Stomach (tissue), 8 donors: ENCODE measurements at regions not wholly inside any gene's neighbourhood (a gene's known extent, or its start where the extent isn't known, plus 50 kb on each side); places are given as distances from the start of the nearest gene placed in this dataset.

Experiments used
- DNase-seq, 2 donors: peaks; one replicate each; pipeline versions ENCODE4 v3.0.0 to v3.0.0-alpha.2; 2013 to 2019
- H3K27ac ChIP-seq, 5 donors: fragments of 200-600 bp in 4 of 5; sonication (generic) in 4 of 5; one replicate each; pipeline ENCODE4 v1.5.1; 2013 to 2019; ENCODE audit warnings: mild to moderate bottlenecking in 1 of 5, moderate library complexity in 1 of 5
- H3K27me3 ChIP-seq, 3 donors: fragments of 200-600 bp; sonication (generic); one replicate each; pipeline ENCODE4 v1.5.1; 2017 to 2019; ENCODE audit warnings: mixed run types in 1 of 3
- H3K36me3 ChIP-seq, 4 donors: fragments of 200-600 bp; sonication (generic); 1 replicate in 3 of 4; 2 replicates in 1 of 4; pipeline ENCODE4 v1.5.1; 2016 to 2019
- H3K4me1 ChIP-seq, 4 donors: fragments of 200-600 bp; sonication (generic); one replicate each; pipeline ENCODE4 v1.5.1; 2016 to 2019
- H3K4me3 ChIP-seq, 4 donors: fragments of 200-600 bp; sonication (generic) in 3 of 4; one replicate each; pipeline ENCODE4 v1.5.1; 2016 to 2019; ENCODE audit warnings: mild to moderate bottlenecking in 1 of 4
- H3K9me3 ChIP-seq, 4 donors: fragments of 200-600 bp; sonication (generic); one replicate each; pipeline ENCODE4 v1.5.1; 2016 to 2019
- EP300 ChIP-seq: sonication (generic); formaldehyde crosslinking; IDR thresholded peaks from one replicate; pipeline ENCODE4 v1.6.1; 2017; ENCODE audit warnings: antibody characterized with exemption
- POLR2A ChIP-seq, 4 donors: fragments of 450-650 bp; IDR thresholded peaks; one replicate each; pipeline ENCODE4 v1.6.1; 2016; ENCODE audit warnings: antibody characterized with exemption in 4 of 4, control low read depth in 2 of 4, mild to moderate bottlenecking in 1 of 4, moderate library complexity in 1 of 4
- POLR2AphosphoS5 ChIP-seq, 3 donors: sonication (generic); formaldehyde crosslinking; IDR thresholded peaks; one replicate each; pipeline ENCODE4 v1.6.1; 2016; ENCODE audit warnings: antibody characterized with exemption in 3 of 3
- WGBS, 5 donors: extraction: QIAGEN DNeasy Blood & Tissue Kit in 3 of 5; methylation state at CpG; one replicate each; pipeline versions ENCODE4 v1.1.5 to v1.1.7; 2013 to 2018; 5-methylcytosine and 5-hydroxymethylcytosine counted together
- intact Hi-C: fragments of 100-400 bp; cut with DNase I; formaldehyde crosslinking; loops from one replicate; pipeline ENCODE4 v1.15.1; 2023; ENCODE audit warnings: low total_unique reads
- TF ChIP-seq, protein P1 (sequence below), 7 experiments: fragments of 450-650 bp in 4 of 7; fragments of 200-600 bp in 3 of 7; sonication (generic) in 3 of 7; IDR thresholded peaks; one replicate each; pipeline ENCODE4 v1.5.1; 2016 to 2019; ENCODE audit warnings: antibody characterized with exemption in 7 of 7, control low read depth in 2 of 7, mild to moderate bottlenecking in 1 of 7
- donor health status: healthy with polysubstance abuse.
- donor health status: Bipolar disorder and iron deficiency.
- donor health status: healthy.

DNA sequence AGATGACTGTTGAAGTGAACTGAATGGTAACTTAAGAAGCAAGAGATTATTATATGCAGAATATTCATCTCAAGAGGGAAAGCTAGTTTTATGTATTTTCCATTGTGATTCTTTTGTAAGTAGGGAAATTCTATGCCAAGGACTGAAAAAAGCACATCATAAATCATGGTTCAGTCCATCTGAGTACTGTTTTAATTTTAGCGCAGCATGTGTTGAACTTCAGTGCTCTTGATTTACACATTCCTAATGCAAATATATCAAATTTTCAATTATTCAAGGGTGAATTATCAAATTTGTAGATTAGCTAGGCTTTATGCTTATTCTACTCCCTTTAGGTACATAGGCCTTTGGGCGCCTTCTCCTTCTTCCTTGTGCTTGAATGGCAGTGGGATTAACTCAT, 50.3 kb upstream of the TCF12 start:
- Histone ChIP-seq H3K36me3 (no peaks in the 10 kb centered on the region), H3K4me1 (peaks cover 0 to 13% (median 7%) of the 10 kb centered on the region in 4 donors), H3K9me3 (no peaks in the 10 kb centered on the region), H3K27ac (no peak overlapping the region), H3K4me3 (no peak overlapping the region), H3K27me3 (no peaks in the 10 kb centered on the region)
- no peak for DNase-seq
- intact Hi-C loops, result no loop called here
- 80 to 94% (median 90%) methylated on average over 2 of the region's 2 CpGs for WGBS, 5 donors
- TF ChIP-seq, protein P1, sequence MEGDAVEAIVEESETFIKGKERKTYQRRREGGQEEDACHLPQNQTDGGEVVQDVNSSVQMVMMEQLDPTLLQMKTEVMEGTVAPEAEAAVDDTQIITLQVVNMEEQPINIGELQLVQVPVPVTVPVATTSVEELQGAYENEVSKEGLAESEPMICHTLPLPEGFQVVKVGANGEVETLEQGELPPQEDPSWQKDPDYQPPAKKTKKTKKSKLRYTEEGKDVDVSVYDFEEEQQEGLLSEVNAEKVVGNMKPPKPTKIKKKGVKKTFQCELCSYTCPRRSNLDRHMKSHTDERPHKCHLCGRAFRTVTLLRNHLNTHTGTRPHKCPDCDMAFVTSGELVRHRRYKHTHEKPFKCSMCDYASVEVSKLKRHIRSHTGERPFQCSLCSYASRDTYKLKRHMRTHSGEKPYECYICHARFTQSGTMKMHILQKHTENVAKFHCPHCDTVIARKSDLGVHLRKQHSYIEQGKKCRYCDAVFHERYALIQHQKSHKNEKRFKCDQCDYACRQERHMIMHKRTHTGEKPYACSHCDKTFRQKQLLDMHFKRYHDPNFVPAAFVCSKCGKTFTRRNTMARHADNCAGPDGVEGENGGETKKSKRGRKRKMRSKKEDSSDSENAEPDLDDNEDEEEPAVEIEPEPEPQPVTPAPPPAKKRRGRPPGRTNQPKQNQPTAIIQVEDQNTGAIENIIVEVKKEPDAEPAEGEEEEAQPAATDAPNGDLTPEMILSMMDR (IDR thresholded peaks at IDR 0.05), result no peak
- no peak for TF ChIP-seq POLR2A (IDR thresholded peaks at IDR 0.05)
- TF ChIP-seq POLR2AphosphoS5 (IDR thresholded peaks at IDR 0.05), result no peak
- TF ChIP-seq EP300, result no peak

DNA sequence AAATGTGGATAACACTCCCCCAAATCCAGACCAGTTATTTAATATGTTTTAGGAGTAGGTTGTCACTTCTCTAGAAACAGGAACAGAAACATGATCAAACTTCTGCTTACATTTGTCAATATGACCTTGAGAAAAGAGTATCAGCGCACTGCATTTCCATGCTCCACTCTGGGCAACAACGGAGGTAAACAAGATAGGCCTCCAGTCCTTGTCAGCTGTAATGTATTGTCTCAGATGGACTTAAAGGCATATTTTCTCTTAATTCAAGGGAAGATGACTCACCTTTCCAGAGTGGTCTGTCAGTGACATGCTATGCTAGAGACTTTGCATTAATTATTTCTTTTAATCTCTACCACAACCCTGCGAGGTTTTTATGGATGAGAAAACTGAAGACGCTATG, 51.6 kb upstream of the TCF12 start:
- intact Hi-C loops, result no loop called here
- Histone ChIP-seq H3K36me3 (no peaks in the 10 kb centered on the region), H3K4me1 (peaks cover 0 to 8% (median 4%) of the 10 kb centered on the region in 4 donors), H3K27me3 (no peaks in the 10 kb centered on the region), H3K9me3 (no peaks in the 10 kb centered on the region), H3K27ac (no peak overlapping the region), H3K4me3 (no peak overlapping the region)
- DNase-seq, result no peak
- TF ChIP-seq POLR2A (IDR thresholded peaks at IDR 0.05) (no peak), EP300 (no peak), POLR2AphosphoS5 (IDR thresholded peaks at IDR 0.05) (no peak)
- TF ChIP-seq, protein P1 (IDR thresholded peaks at IDR 0.05), result no peak
- 69 to 83% (median 77%) methylated on average over 4 of the region's 4 CpGs for WGBS, 5 donors

DNA sequence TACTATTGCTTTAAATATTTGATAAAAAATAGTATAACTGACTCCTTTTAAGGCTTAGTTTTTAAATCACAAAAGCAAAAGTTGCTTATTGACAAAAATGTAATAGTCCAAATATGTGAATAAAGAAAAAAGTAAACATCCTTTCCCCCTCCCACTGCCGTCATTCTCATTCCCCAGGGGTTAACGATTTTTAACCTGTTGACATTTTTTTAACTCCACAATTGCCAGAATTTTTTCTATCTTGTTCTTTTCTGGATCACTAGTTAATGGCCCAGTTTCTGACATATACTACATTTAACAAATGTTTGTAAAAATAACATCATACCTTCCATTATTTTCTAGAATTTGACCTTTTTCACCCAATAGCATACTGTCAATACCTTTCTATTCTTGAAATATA, 60.6 kb upstream of the TCF12 start:
- intact Hi-C loops, result no loop called here
- TF ChIP-seq POLR2AphosphoS5 (IDR thresholded peaks at IDR 0.05), result no peak
- no peak for TF ChIP-seq EP300
- TF ChIP-seq, protein P1 (IDR thresholded peaks at IDR 0.05), result no peak
- TF ChIP-seq POLR2A (IDR thresholded peaks at IDR 0.05), result no peak
- no peak overlapping the region for H3K4me3 ChIP-seq
- H3K27me3 ChIP-seq, result no peaks in the 10 kb centered on the region
- no peaks in the 10 kb centered on the region for H3K4me1 ChIP-seq
- H3K27ac ChIP-seq, result no peak overlapping the region
- peaks cover 0 to 4% (median 0%) of the 10 kb centered on the region in 4 donors for H3K36me3 ChIP-seq
- no peak for DNase-seq
- 9 to 26% (median 23%) methylated on average over 2 of the region's 2 CpGs for WGBS, 5 donors
- no peaks in the 10 kb centered on the region for H3K9me3 ChIP-seq

DNA sequence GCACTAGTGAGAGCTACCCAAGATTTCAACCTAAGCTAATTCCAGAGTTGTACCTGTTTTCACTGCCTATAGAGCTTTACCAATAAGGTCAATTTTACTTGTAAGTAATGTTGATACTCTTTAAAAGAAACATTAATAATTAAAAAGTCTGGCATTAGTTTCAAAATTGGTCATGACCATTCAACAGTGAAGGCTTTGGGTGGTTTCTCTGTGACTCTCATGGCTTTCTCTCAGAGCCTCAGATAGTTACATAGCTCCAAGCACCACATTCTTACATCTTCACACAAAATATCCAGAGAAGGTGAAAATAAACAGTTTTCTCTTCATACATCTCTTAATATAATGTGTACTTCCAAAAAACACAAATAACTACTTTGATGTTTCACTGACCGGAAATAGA, 61.5 kb upstream of the TCF12 start:
- H3K27ac ChIP-seq, result no peak overlapping the region
- TF ChIP-seq POLR2AphosphoS5 (IDR thresholded peaks at IDR 0.05), result no peak
- TF ChIP-seq, protein P1 (IDR thresholded peaks at IDR 0.05), result no peak
- no peak for TF ChIP-seq POLR2A (IDR thresholded peaks at IDR 0.05)
- TF ChIP-seq EP300, result no peak
- no peak overlapping the region for H3K4me3 ChIP-seq
- H3K9me3 ChIP-seq, result no peaks in the 10 kb centered on the region
- no peaks in the 10 kb centered on the region for H3K27me3 ChIP-seq
- WGBS, 5 donors, result 76 to 92% (median 85%) methylated on average over 1 of the region's 1 CpG
- intact Hi-C loops, result no loop called here
- peaks cover 0 to 4% (median 0%) of the 10 kb centered on the region in 4 donors for H3K36me3 ChIP-seq
- no peak for DNase-seq
- no peaks in the 10 kb centered on the region for H3K4me1 ChIP-seq
